Ascending aorta (tissue), 2 donors: ENCODE measurements at regions not wholly inside any gene's neighbourhood (a gene's known extent, or its start where the extent isn't known, plus 50 kb on each side); places are given as distances from the start of the nearest gene placed in this dataset.
"Not testable (repeated sequence)": the region's sequence is repeated elsewhere in the genome, so short reads cannot be mapped to it uniquely, and the experiment has no call there.

Source experiments
- DNase-seq, 2 donors: peaks; one replicate each; pipeline ENCODE4 v3.0.0-alpha.2; 2019; ENCODE audit warnings: low spot score in 2 of 2
- H3K27ac ChIP-seq, 2 donors: fragments of 200-600 bp; sonication (generic); one replicate each; pipeline ENCODE4 v1.5.1; 2016 to 2017; ENCODE audit warnings: mild to moderate bottlenecking in 1 of 2
- H3K27me3 ChIP-seq: fragments of 200-600 bp; sonication (generic); one replicate; pipeline ENCODE4 v1.5.1; 2017
- H3K36me3 ChIP-seq, 2 donors: fragments of 200-600 bp; sonication (generic); one replicate each; pipeline ENCODE4 v1.5.1; 2016
- H3K4me1 ChIP-seq, 2 donors: fragments of 200-600 bp; sonication (generic); one replicate each; pipeline ENCODE4 v1.5.1; 2016 to 2017; ENCODE audit warnings: mild to moderate bottlenecking in 1 of 2
- H3K4me3 ChIP-seq, 2 donors: fragments of 200-600 bp; sonication (generic); one replicate each; pipeline ENCODE4 v1.5.1; 2016 to 2017; ENCODE audit warnings: mild to moderate bottlenecking in 1 of 2
- H3K9me3 ChIP-seq, 2 donors: fragments of 200-600 bp; sonication (generic); one replicate each; pipeline ENCODE4 v1.5.1; 2016
- intact Hi-C: fragments of 100-400 bp; cut with DNase I; formaldehyde crosslinking; loops from one replicate; pipeline ENCODE4 v1.15.1; 2023
- TF ChIP-seq, protein P1 (sequence below), 3 experiments: fragments of 200-600 bp in 2 of 3; fragments of 450-650 bp in 1 of 3; sonication (generic) in 2 of 3; IDR thresholded peaks; one replicate each; pipeline ENCODE4 v1.5.1; 2016 to 2019; ENCODE audit warnings: antibody characterized with exemption in 3 of 3, mild to moderate bottlenecking in 1 of 3, moderate library complexity in 1 of 3

DNA sequence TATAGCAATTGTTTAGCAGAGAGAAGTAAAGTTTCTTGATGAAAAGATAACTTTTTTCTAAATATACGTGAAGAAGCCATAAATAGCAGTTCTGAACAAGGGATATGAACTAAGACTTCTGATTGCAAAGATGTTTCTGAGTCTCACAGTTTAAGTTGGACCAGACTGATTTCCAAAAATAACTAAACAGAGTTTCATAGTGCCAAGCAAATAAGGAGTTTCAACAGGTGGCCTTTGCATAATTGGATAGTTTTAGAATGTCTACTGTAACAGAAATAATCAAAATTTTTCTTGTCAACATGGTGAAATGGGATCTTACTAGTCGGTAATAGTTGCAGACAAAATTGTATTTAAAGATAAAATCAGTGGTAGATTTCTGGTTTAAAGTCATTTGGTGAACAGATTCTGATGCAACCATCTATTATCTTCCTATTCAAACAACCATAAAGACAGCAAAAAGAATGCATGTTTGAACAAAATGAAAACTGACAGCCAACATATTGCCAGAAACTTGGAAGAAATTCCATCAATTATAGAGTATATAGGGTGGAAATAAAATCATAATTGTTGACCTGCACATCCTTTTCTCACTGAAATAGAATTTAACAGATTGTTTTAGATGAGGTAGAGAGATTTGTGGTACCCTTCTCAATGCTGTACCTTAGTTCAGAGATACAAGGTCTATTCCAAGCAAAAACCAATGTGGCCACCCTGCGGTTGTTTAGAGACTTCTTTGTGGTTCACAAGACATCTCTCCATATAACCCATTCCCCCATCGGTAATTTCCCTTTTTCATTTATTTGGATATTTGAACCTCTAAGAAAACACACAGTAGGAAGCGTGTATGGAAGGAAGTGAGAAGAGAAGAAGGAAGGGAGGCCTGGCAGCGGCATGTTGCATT is 275.3 kb downstream of the COG6 start:
- Histone ChIP-seq H3K27ac (no peak overlapping the region), H3K4me3 (no peak overlapping the region), H3K36me3 (no peaks in the 10 kb centered on the region), H3K4me1 (no peaks in the 10 kb centered on the region), H3K27me3 (no peaks in the 10 kb centered on the region), H3K9me3 (peaks cover 0 to under 1% of the 10 kb centered on the region in 2 donors)
- intact Hi-C loops = no loop called here
- TF ChIP-seq, protein P1, sequence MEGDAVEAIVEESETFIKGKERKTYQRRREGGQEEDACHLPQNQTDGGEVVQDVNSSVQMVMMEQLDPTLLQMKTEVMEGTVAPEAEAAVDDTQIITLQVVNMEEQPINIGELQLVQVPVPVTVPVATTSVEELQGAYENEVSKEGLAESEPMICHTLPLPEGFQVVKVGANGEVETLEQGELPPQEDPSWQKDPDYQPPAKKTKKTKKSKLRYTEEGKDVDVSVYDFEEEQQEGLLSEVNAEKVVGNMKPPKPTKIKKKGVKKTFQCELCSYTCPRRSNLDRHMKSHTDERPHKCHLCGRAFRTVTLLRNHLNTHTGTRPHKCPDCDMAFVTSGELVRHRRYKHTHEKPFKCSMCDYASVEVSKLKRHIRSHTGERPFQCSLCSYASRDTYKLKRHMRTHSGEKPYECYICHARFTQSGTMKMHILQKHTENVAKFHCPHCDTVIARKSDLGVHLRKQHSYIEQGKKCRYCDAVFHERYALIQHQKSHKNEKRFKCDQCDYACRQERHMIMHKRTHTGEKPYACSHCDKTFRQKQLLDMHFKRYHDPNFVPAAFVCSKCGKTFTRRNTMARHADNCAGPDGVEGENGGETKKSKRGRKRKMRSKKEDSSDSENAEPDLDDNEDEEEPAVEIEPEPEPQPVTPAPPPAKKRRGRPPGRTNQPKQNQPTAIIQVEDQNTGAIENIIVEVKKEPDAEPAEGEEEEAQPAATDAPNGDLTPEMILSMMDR (IDR thresholded peaks at IDR 0.05) = no peak
- DNase-seq = no peak

DNA sequence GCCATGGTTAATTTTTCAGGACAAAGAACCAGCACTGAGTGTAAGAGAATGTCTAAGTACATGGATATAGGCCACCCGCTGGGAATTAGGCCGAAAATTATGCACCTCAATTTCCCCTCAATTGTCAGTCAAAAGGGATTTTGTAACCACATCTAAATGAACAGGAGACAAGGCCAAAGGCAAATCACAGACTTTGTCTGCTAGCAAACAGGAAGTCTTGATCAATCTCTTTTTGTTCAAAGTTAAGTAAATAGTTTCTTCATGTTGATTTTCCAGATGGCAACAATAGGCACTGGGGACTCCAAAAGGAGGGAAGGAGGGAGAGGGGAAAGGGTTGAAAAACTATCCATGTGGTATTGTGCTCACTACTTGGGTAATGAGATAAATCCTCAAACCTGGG is 276.0 kb downstream of the COG6 start:
- TF ChIP-seq, protein P1 (IDR thresholded peaks at IDR 0.05) = no peak
- no peaks in the 10 kb centered on the region for H3K27me3 ChIP-seq
- H3K4me3 ChIP-seq = no peak overlapping the region
- DNase-seq = no peak
- no peaks in the 10 kb centered on the region for H3K4me1 ChIP-seq
- intact Hi-C loops = no loop called here
- no peaks in the 10 kb centered on the region for H3K9me3 ChIP-seq
- no peak overlapping the region for H3K27ac ChIP-seq
- no peaks in the 10 kb centered on the region for H3K36me3 ChIP-seq

DNA sequence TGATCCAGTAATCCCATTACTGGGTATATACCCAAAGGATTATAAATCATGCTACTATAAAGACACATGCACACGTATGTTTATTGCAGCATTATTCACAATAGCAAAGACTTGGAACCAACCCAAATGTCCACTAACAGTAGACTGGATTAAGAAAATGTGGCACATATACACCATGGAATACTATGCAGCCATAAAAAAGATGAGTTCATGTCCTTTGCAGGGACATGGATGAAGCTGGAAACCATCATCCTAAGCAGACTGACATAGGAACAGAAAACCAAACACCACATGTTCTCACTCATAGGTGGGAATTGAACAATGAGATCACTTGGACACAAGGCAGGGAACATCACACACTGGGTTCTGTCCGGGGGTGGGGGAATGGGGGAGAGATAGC is 277.1 kb downstream of the COG6 start:
- H3K9me3 ChIP-seq, DNase-seq, H3K36me3 ChIP-seq, H3K4me3 ChIP-seq, H3K27me3 ChIP-seq, intact Hi-C loops, H3K27ac ChIP-seq, H3K4me1 ChIP-seq: not testable (repeated sequence)

DNA sequence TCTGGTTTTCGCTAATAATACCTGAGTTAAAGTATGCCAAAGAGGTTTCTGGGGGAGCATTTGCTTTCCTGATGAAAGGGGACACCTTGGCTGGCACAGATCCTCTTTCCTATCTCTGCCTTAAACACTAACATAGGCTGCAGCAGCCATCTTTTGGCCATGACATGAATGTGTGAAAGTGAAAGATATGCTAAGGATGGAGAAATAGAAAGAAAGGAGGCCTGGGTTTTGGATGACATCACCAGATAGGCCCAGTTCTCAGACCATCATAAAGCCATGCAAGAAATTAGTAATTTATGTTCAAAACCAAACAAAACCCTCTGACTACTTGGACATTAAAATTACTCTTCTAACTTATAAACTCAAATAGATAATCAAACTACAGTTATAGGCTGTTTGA is 279.7 kb downstream of the COG6 start:
- Histone ChIP-seq H3K36me3 (no peaks in the 10 kb centered on the region), H3K27ac (no peak overlapping the region), H3K27me3 (no peaks in the 10 kb centered on the region), H3K4me3 (no peak overlapping the region), H3K4me1 (no peaks in the 10 kb centered on the region), H3K9me3 (no peaks in the 10 kb centered on the region)
- TF ChIP-seq, protein P1 (IDR thresholded peaks at IDR 0.05) = no peak
- intact Hi-C loops = no loop called here
- DNase-seq = no peak

DNA sequence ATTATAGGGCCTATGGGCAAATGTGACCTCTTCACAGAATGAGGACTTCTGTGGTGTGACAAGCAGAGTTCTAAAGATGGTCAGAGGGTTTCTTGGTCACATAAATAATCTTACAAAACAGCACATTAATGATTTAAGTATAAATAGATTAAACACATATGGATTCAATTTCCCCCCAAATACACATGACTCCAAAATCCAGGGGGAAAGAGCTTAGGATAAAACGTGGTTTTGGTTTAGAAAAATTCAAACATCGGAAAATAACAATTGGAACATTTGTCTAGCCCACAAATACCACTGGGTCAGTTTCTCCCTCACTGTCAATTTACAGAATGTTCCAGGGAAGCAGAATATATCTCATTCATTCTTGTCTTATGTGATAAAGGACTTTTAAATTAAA is 283.1 kb downstream of the COG6 start:
- Histone ChIP-seq H3K36me3 (no peaks in the 10 kb centered on the region), H3K9me3 (no peaks in the 10 kb centered on the region), H3K4me3 (no peak overlapping the region), H3K27me3 (no peaks in the 10 kb centered on the region), H3K4me1 (no peaks in the 10 kb centered on the region), H3K27ac (no peak overlapping the region)
- TF ChIP-seq, protein P1 (IDR thresholded peaks at IDR 0.05) = no peak
- intact Hi-C loops = no loop called here
- no peak for DNase-seq

DNA sequence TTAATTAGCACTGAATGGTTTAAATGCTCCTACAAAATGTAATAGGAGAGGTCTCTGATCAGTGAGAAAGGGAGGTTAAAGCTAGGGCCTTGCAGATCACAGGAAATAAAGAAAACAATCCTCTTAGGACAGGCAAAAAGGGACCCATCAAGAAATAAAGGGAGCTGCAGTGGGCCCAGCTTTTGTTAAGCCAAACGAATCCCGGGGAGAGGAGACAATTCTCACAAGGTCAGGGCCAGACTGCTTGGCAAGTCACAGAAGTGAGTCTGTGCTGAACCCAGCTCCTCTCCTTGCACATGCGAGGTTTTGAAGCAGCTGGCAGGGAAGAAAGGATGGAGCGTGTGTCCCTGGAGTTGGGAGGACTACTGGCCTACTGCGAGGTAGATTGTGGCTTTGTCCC is 285.8 kb downstream of the COG6 start:
- no peaks in the 10 kb centered on the region for H3K36me3 ChIP-seq
- H3K27me3 ChIP-seq = no peaks in the 10 kb centered on the region
- no peaks in the 10 kb centered on the region for H3K4me1 ChIP-seq
- no peaks in the 10 kb centered on the region for H3K9me3 ChIP-seq
- no peak overlapping the region for H3K27ac ChIP-seq
- H3K4me3 ChIP-seq = no peak overlapping the region
- no peak for DNase-seq
- intact Hi-C loops = loop anchor here (5.0 kb wide), 1 partner anchor 726 kb away; the partner anchor contains the start of gene FOXO1
- TF ChIP-seq, protein P1 (IDR thresholded peaks at IDR 0.05) = no peak
